ENCODE measurements at regions not wholly inside any gene's neighbourhood (a gene's known extent, or its start where the extent isn't known, plus 50 kb on each side); places are given as distances from the start of the nearest gene placed in this dataset.

DNA sequence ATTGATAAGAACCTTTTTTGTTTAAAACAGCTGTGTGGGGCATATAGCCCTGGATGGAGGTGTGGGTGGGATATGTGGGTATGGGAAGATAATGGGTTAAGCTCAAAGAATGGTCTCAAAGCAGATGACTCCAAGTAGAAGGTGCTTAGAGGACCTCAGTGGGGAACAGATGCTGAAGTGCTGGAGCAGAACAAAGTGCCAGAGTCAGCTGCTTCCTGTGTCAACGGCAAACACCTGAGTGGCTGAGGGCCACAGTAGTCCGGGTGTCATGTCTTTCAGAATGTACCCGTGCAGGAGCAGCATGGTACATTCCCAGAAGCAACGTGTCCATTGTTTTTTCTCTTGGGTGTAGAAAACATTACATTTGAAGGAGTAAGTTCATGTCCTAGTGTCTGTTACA, 210.6 kb downstream of the CCNG2 start:
- no peak for DNase-seq (ENCODE audit: low read depth)

DNA sequence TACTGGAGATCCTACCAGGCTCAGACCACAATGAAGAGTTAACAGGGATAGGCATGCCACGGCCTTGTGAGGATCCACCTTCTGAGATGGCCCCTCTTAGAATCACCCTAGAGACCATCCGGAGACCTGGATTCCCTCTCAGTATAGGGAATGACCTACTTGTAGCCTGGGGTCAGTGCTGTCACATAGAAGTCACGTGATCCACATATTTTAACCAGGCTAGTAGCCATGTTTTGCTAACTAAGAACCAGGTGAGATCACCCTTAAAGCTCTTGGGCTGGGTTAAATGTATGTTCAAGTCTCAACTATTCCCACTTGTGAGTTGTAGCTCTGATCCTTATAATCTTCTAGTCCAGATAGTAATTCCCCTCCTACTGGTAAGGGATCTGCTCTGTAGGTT, 215.4 kb downstream of the CCNG2 start:
- no peak for DNase-seq (ENCODE audit: low read depth)

DNA sequence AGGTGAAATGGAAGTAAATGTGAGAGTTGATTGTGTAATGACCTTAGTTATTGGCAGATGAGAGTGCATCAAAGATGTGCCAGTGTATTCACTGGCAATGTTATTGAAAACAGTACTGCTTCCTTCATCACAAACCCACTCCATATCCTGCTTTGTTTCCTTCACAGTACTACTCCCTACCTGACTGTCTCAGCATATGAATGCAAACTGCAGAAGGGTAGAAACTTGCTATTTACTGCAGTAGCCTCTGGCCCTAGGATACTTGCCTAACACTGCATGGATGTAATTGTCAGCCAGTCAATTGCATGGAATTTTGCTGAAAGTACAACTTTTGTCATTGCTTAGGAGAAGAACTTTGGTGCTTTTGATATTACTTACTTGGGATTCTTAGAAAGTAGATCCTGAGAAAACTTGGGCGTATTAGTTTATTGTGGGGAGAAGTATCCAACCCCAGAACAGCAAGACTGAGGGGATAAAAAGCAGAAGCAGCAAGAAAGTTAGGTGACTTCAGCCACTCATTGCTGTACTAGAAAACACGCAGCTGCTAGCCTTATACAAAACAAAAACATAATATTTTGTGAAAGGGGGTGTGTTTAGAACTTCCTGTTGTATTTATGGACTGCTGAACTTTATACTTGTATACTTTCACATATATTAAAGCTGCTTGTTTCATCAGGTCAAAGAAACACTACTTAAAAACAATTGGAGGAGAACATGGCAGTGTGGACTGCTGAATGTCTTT, 219.0 kb downstream of the CCNG2 start:
- DNase-seq (ENCODE audit: low read depth): no peak

DNA sequence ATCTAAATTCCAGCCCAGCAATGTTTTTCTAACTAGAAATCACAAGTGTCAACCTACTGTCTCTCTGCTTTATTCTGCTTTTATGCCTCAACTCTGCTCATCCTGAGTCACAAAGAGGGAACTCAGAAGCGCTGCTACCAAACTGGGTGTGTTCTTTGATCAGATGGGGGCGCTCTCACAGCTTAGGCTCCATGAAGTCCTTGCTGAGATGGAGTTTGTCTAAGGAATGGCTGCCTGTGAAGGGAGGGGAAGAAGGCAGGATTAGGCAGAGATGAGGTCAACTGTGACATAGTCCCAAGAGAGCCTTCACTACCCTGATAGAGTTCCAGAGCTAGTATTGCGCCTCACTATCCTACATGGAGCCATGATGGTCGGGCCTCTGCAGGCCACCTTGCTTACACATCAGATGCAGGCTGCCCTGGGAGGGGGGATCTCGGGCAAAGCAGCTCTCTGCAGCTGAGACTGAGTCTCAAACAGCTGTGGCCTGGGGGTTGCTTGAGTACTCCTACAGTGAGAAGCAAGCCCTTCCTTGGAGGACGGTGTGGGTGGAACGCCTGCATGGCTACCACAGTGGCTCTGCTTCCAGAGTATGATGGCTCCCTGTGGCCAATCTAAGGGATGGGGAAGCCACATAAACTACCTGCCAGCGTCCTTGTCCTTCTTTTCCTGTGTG, 219.9 kb downstream of the CCNG2 start:
- DNase-seq (ENCODE audit: low read depth): no peak

DNA sequence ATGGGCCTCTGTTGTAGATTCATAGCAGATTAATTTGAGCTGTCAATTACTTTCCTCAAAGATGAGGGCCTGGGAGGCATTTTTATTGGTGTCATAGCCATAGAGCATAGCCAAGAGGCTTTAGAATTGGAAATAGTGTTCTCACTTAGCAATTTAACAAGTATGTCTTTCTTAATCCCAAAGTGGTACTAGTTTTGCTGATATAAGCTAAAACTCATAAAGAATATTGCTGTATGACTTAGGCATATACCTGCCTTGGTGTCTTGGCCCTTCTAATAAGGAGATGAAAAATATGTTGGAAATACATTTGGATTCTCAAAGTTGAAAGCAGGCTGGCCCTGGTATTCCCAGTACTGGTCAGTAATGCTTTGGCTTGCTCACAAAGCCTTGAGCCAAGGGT, 221.5 kb upstream of the CXCL13 start:
- DNase-seq (ENCODE audit: low read depth): no peak

DNA sequence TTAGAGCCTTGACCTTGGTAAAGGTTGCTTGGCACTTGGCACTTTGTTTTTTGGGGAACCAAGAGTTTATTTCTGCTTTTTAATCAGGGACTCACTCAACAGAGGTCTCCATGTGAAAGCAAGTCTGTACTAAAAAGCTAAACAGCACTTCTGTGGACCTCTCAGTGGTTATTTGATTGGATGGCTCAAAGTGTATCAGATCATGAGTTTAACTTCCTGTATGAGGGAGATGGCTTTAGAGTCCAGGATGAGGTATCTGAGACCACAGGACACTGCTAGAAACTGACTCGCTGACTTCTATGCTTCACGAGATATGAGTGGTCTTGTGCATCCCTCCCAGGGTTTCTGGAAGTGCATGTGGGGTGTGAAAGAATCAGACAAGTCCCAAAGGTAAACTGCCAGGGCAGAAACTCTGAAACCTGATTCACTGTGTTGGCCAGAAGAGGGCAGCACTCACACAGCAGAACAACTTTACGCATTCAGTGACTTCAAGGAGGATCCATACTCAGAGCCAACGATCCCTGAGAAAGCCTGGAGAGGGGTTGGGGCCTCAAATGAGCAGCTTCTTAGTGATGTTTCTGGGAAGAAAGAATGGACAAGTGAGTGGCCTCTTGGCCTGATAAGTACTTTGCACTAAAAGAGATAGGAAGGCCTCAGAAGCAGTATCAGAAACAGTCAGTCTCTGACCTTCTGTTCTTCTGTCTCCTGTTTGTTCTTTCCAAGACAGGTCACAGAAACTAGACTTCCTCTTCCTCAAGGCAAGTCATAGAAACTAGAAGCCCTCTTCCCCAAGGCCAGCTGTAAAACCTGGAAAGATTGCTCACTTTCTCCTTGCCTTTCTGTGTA, 220.3 kb upstream of the CXCL13 start:
- peak; percentile 27 for DNase-seq (ENCODE audit: low read depth)

DNA sequence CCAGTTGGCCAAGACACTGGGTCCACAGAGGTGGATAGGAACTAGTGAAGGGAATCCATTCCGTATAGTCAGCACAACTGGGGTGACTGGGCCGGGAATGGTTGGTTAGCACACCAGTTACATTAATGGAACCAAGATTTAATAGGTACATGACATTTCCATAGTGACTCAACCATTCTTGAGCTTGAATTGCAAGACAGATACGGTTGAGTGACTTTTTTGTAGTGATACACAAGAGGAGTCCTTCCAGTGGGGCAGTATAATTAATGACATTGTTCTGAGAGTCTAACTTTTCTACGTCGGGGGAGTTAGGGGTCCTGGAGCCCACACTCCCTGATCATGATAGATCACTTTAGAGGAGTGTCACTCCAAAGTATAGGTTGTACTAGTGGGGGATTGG, 211.6 kb upstream of the CXCL13 start:
- no peak for DNase-seq (ENCODE audit: low read depth)

DNA sequence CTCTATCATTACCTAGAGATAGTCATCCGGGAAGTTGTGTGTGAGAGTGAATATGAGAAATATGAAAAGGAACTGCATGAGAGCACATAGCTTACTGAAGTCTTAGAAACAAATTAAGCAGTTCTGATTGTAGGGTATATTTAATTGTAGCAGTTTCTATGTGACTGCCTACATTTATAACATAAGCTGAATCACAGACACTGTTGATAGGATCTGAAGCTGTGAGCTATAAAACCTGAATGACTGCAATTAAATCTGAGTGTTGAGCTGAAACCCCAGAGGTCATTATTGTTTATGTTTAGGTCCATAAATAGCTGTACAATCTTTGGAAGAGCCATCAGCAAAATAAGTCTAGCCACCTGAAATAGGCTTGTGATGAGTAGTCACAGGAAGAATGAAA, 210.1 kb upstream of the CXCL13 start:
- DNase-seq (ENCODE audit: low read depth): no peak

DNA sequence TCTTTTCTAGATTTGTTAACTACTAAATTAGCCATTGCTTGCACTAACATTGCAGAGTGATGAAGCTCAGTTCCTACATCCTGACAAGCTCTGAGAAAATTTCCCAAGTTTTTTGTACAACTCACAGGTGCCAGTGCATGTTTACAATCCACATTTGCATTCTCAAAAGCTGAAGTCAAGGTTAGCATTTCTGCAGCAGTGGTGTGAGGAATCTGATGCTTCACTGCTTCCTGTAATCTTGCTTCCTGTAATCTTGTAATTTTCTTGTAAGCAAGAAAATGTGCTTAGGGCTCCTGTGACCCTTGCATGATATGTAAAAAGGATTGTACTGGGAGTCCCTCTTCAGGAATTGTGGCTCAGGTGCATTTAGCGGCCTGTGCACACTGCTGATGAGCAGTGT, 207.4 kb upstream of the CXCL13 start:
- no peak for DNase-seq (ENCODE audit: low read depth)

DNA sequence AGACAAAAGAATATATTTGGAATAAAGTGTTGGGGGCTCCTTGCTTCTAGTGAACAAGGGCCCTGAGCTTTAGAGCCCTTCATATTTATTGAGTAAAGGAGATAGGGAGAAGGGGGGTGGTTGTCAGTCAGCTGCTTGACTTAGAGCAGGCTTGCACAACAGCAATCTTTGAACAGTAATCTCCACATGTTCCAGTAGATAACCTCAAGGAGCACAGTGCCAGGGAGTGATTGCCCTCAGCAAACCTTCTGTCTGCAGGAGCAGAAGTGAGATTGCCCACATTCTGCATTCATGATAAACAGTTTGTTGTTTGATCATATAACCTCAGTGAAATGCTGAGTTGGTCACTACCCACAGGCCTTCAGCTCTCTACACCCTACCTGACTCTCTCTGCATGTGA, 205.8 kb upstream of the CXCL13 start:
- no peak for DNase-seq (ENCODE audit: low read depth)

DNA sequence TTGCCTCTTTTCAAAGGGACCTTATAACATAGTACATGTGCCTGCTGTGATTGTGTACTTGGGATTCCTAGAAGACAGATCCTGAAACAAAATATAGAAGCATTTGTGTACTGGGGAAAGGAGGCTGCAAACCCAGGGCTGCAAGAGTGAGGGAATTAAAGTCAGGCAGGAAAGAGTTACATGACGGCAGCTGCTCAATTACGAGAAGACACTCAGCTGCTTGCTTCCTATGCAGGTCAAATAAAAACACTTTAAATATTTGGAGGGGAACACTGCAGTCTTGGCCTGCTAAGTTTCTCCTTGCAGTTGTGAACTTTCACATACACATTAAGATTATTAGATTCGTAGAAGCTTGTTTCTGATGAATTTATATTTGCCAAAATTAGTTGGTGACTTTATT, 191.9 kb upstream of the CXCL13 start:
- DNase-seq (ENCODE audit: low read depth): no peak

DNA sequence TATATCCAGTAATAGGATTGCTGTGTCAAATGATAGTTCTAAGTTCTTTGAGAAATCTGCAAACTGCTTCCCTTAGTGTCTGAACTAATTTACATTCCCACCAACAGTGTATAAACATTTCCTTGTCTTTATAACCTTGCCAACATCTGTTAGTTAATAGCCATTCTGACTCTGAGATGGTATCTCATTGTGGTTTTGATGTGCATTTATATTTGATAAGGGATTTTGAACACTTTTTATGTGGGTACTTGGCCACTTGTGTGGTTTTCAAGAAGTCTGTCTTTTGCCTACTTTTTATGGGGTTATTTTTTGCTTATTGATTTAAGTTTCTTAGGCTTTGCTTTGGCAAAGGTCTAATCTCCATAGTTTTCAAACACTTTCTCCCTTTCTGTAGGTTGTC, 189.9 kb upstream of the CXCL13 start:
- DNase-seq (ENCODE audit: low read depth): no peak

DNA sequence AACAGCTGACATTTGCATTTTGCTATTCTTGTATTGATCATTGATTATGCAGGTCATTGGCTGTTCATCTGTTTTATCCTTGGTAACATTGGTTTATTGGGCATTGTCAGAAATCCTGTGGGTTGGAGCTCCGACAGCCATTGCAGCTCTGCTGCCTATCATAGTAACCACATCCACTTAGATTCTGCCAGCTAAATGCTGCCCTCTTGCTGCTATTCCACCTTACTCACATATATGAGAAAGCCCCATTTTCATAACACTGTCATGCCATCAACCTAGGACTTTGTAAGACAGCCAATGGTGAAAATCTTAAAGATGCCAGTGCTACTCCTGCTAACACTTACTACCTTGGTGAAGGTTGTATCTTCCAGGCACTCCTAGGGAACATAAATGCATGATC, 187.3 kb upstream of the CXCL13 start:
- no peak for DNase-seq (ENCODE audit: low read depth)

DNA sequence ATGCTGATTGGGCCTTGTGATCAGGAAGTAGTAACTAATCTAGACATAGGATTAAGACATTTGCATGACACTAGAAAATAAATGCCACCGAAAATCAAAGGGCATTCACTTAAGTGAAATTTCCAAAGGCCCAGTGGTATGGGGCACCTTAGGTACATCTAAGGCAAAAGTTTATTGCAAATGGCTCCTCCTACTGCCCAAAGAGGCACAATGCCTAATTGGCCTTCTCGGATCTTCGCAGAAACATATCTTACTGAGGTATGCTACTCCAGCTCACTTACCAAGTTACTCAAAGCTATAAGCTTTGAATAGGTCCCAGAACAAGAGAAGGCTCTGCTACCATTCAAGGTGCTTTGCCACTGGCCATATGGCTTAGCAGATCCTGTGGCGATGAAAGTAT, 174.8 kb upstream of the CXCL13 start:
- DNase-seq (ENCODE audit: low read depth): no peak

DNA sequence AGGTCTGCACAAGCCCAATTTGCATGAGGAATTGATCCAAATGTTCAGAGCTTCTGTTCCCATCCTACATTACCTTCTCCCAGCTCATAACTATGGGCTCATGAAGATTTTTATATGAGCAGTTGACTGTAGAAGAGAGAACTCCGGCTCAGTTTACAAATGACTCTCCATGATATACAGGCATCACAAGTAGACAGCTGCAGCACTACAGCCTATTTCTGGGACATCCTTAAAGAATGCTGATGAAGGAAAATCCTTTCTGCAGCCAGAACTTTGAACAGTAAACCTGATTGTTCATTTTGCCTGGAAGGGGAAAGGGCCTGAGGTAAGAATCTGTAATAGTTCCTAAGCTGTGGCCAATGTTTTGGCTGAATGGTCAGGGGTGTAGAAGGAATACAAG, 174.1 kb upstream of the CXCL13 start:
- no peak for DNase-seq (ENCODE audit: low read depth)

DNA sequence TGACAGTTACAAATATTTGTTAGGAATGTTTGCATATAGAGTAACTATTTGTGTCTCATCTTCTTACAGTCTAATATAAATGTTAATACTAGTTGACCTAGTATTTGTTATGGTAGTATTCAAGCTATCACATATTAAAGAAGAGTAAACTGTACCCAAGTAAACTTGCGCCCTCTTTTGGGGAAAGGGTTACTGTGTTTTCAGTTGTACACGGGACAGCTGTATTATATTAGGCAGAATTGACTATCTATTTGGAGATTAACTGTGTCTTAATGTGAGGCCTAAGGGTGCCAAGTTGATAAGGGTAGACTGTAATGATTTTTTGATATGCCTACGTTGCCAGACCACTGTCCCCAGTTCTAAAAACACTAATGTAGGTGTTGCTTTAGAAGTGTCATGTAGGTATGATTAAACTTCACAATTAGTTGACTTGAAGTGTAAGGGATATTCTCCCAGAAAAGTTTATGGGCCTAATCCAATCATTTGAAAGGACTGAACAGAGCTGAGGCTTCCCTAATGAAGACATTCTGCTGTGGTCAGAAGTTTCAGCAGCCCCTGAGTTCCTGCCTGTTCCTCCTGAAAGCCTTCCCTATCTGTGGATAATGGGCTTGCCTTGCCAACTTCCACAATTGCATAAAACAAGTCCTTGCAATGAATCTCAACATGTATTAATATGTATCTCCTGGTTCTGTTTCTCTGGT, 172.8 kb upstream of the CXCL13 start:
- DNase-seq (ENCODE audit: low read depth): no peak

DNA sequence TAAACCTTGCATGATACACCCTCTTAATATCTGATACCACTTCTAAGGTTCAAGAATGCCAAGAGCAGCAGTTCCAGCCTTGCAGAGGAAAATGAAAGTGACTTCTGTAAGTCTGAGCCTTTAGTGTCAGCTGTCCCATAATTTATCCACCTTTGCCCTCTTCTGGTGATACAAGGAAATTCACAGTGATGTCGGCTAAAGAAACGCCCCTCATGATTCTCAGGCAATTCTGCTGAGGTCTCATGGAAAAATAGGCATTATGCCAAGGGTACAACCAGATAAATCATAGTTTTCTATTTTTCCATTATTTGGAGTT, 172.2 kb upstream of the CXCL13 start:
- DNase-seq (ENCODE audit: low read depth): peak; percentile 4

DNA sequence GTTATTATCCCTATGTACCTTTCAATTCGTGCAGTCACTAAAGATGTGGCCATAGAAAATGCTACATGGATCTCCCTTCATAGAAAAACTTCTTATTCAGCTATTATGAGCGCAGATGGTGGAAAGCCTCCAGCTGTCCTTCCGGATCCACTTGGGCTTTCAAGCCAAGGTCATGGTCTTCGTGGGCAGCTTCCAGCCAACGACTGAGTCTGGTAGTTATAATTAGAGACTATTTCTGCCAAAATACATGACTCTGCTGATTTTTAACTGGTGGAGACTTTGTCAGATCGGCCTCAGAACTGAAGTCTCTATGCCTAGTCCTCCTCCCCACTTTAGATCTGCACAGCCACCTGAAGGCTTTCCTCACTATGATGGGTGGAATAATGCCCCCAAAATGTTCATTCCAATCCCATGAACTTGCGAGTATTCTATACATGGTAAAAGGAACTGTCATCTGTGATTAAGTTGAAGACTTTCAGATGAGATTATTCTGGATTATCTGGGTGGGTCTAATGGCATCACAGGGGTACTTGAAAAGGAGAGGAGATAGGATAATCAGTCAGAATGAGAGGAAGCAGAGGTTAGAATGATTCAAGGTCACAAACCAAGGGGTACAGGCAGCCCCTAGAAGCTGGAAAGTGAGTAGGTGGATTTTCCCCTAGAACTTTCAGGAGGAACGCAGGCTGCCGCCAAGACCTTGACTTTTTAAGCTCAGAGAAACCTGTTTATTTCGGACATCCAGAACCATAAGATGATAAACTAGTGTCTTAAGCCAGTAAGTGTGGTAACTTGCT, 171.1 kb upstream of the CXCL13 start:
- no peak for DNase-seq (ENCODE audit: low read depth)

DNA sequence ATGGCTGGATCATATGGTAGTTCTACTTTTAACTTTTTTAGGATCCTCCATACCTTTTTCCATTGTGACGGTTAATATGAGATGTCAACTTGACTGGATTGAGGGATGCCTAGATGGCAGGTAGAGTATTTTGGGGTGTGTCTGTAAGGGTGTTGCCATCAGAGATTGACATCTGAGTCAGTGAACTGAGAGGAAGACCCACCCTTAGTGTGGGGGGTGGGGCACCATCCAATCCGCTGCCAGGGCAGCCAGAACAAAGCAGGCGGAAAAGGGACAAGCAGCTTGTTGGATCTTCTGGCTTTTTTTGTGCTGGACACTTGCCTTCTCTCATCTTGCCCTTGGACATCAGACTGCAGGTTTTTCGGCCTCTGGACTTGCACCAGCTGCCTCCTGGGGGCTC, 168.5 kb upstream of the CXCL13 start:
- no peak for DNase-seq (ENCODE audit: low read depth)

DNA sequence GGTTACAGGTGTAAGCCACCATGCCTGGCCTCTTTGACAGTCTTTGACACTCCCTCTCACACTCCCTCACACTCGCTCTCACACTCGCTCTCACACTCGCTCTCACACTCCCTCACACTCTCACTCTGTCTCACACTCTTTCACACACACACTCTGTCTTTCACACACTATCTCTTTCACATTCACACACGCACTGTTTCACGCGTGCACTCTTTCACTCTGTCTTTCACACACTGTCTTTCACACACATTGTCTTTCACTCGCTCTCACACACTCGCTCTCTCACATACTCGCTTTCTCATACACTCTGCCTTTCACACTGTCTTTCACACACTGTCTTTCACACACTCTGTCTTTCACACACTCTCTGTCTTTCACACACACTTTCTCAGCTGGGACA, 167.1 kb upstream of the CXCL13 start:
- DNase-seq (ENCODE audit: low read depth): no peak

DNA sequence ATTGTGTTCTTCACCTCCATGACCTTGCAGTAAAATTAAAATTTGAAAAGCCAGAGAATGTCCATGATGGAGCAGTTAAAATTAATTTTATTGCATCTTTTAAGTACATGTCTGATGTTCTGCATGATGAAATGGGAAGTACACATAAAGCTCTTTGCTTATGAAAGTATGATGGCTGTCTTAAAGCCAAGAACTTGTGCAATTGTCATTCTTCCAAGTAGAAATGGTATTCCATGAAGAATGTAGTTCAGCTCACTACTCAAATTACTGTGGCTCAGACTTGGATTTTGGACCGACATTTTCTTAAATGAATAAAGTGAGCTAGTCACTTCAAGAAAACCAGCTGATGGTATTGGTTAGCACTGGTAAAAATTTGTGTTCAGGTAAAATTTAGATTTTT, 161.7 kb upstream of the CXCL13 start:
- no peak for DNase-seq (ENCODE audit: low read depth)

DNA sequence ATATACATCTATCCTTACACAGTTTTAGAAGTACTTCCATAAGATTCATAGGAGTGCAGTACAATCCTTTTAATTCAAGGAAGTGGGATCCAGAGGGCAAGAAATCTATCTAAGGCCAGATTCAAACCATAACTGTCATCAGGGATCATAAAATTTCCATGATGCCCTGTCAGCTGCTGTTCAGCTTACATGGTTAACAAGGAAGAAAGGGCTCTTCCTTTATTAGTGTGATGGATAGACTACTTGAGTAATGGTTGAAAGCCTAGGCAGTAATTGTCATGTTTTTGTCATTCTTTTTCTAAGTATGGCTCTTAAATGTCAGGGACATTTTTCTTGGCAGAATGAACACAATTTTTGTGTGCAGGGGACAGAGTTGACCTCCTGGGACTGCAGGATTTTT, 159.8 kb upstream of the CXCL13 start:
- no peak for DNase-seq (ENCODE audit: low read depth)
